ENCODE measurements at regions not wholly inside any gene's neighbourhood (a gene's known extent, or its start where the extent isn't known, plus 50 kb on each side); places are given as distances from the start of the nearest gene placed in this dataset.

DNA sequence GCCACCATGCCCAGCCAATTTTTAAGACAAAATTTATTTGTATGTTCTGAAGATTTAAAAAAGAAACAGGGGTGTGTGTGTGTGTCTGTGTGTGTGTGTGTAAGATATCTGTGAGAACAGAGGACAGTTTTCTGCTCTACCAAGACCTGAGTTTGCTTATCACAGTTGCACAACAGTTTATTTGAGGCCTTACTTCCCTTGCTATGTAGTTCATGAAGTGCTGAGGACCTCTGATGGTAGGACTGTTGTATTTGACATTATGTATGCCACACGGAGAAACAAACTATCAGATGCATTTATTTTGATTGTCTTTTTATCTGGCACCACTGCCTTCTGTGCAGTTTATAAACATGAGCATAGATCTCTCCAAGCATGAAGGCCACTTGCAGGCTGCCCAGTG, 355.2 kb downstream of the PBX1 start:
- H3K9me3 ChIP-seq (replicated peaks; ENCODE audit: control insufficient read depth, insufficient read depth, low read depth, low read length) = no peaks in the 10 kb centered on the region
- POLR2A ChIA-PET = no interaction called here
- CTCF ChIA-PET (ENCODE audit: low intra/inter-chr PET ratio) = no interaction called here
- DNase-seq (ENCODE audit: extremely low read depth in 1 of 4, low spot score in 3 of 4) = no peak
- H3K9ac ChIP-seq (ENCODE audit: insufficient read depth in 1 of 2, low read depth in 2 of 2, low read length in 2 of 2) = no peak overlapping the region
- no peaks in the 10 kb centered on the region for H3K4me1 ChIP-seq (replicated peaks in 1 of 2; ENCODE audit: control insufficient read depth in 2 of 2, insufficient read depth in 2 of 2, low read length in 2 of 2)
- FAIRE-seq = no peak
- H3K27me3 ChIP-seq (ENCODE audit: control insufficient read depth in 2 of 2, insufficient read depth in 2 of 2, low read length in 2 of 2) = 0 out of 5 replicates have a peak, but pooled peaks cover 0 to 4% of the 10 kb centered on the region in 2 experiments
- no peak overlapping the region for H3K4me2 ChIP-seq (ENCODE audit: insufficient read depth, low read length)
- WGBS (ENCODE audit: insufficient coverage, low coverage, missing lambda C conversion rate) = 5% methylated on average over 1 of the region's 1 CpG
- TF ChIP-seq RAD21 (CRISPR knock-in tag; conservative IDR thresholded peaks at IDR 0.05 in 1 of 2, IDR thresholded peaks at IDR 0.05 in 1 of 2) (peak in 1 of 2 experiments; percentile 32; a peak in 2 of 4 replicates), HMG20A (CRISPR knock-in tag; conservative IDR thresholded peaks at IDR 0.05) (no peak), CEBPB (tag; IDR thresholded peaks at IDR 0.05) (peak; percentile 62), STAT5B (CRISPR knock-in tag; IDR thresholded peaks at IDR 0.05) (no peak)
- no peaks in the 10 kb centered on the region for H3K36me3 ChIP-seq (ENCODE audit: control insufficient read depth, insufficient read depth, low read length)
- H3K79me2 ChIP-seq (ENCODE audit: control insufficient read depth, insufficient read depth, low read length) = no peaks in the 10 kb centered on the region
- no peak overlapping the region for H2AFZ ChIP-seq (ENCODE audit: low read depth, low read length)
- no peak overlapping the region for H3K27ac ChIP-seq (ENCODE audit: extremely low read depth, low read depth, low read length)
- in situ Hi-C loops (cut with MboI) (no loop called here), intact Hi-C loops (cut with micrococcal nuclease) (no loop called here)
- no peak for ATAC-seq
- no peak overlapping the region for H3K4me3 ChIP-seq
- H4K20me1 ChIP-seq (replicated peaks; ENCODE audit: control insufficient read depth, insufficient read depth, low read length) = no peaks in the 10 kb centered on the region
- no TSS peak for BruUV-seq (replicated peaks)
- no peaks in the 10 kb centered on the region for H3K9me1 ChIP-seq (ENCODE audit: control insufficient read depth, insufficient read depth, low read length)

DNA sequence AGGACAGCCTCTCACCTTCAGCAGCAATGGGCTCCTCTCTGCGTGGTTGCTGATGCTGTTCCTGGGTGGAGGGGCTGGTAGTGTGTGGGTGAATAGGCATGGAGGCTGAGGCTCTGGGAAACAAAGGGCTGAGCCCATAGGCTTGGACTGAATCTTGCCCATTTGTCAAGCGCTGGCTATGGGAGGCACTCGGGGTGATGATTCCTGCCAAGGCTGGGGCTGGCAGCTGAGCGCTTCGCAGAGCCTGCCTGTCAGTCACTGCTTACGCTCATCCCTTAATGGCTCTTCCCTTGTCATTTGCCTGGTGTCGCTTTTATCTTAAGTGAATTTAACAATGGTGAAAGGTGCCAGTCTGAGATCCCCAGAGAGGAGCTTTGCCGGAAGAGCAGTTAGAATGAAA, 353.3 kb downstream of the PBX1 start:
- Histone ChIP-seq H3K4me3 (no peak overlapping the region), H4K20me1 (replicated peaks; ENCODE audit: control insufficient read depth, insufficient read depth, low read length) (no peaks in the 10 kb centered on the region), H3K9ac (ENCODE audit: insufficient read depth in 1 of 2, low read depth in 2 of 2, low read length in 2 of 2) (no peak overlapping the region), H3K4me1 (replicated peaks in 1 of 2; ENCODE audit: control insufficient read depth in 2 of 2, insufficient read depth in 2 of 2, low read length in 2 of 2) (no peaks in the 10 kb centered on the region), H3K9me1 (ENCODE audit: control insufficient read depth, insufficient read depth, low read length) (no peaks in the 10 kb centered on the region), H3K27ac (ENCODE audit: extremely low read depth, low read depth, low read length) (no peak overlapping the region), H2AFZ (ENCODE audit: low read depth, low read length) (no peak overlapping the region), H3K79me2 (ENCODE audit: control insufficient read depth, insufficient read depth, low read length) (no peaks in the 10 kb centered on the region), H3K36me3 (ENCODE audit: control insufficient read depth, insufficient read depth, low read length) (no peaks in the 10 kb centered on the region), H3K4me2 (ENCODE audit: insufficient read depth, low read length) (no peak overlapping the region), H3K27me3 (ENCODE audit: control insufficient read depth in 2 of 2, insufficient read depth in 2 of 2, low read length in 2 of 2) (0 out of 5 replicates have a peak, but pooled peaks cover 0 to 4% of the 10 kb centered on the region in 2 experiments), H3K9me3 (replicated peaks; ENCODE audit: control insufficient read depth, insufficient read depth, low read depth, low read length) (no peaks in the 10 kb centered on the region)
- DNase-seq (ENCODE audit: extremely low read depth in 1 of 4, low spot score in 3 of 4) = no peak
- ChIA-PET CTCF (ENCODE audit: low intra/inter-chr PET ratio) (no interaction called here), POLR2A (interaction anchor here (0.7 kb wide), 1 partner anchor 9 kb away, joined by 4 read pairs; no protein-coding TSS in a partner anchor)
- in situ Hi-C loops (cut with MboI) (no loop called here), intact Hi-C loops (cut with micrococcal nuclease) (no loop called here)
- no TSS peak for BruUV-seq (replicated peaks)
- no peak for FAIRE-seq
- WGBS (ENCODE audit: insufficient coverage, low coverage, missing lambda C conversion rate) = 2% methylated on average over 8 of the region's 8 CpGs
- TF ChIP-seq, protein P1, sequence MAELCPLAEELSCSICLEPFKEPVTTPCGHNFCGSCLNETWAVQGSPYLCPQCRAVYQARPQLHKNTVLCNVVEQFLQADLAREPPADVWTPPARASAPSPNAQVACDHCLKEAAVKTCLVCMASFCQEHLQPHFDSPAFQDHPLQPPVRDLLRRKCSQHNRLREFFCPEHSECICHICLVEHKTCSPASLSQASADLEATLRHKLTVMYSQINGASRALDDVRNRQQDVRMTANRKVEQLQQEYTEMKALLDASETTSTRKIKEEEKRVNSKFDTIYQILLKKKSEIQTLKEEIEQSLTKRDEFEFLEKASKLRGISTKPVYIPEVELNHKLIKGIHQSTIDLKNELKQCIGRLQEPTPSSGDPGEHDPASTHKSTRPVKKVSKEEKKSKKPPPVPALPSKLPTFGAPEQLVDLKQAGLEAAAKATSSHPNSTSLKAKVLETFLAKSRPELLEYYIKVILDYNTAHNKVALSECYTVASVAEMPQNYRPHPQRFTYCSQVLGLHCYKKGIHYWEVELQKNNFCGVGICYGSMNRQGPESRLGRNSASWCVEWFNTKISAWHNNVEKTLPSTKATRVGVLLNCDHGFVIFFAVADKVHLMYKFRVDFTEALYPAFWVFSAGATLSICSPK (IDR thresholded peaks at IDR 0.05; ENCODE audit: borderline replicate concordance) = no peak
- TF ChIP-seq ZNF384 (IDR thresholded peaks at IDR 0.05; ENCODE audit: low read depth, low read length) (no peak), U2AF1 (optimal IDR thresholded peaks at IDR 0.05; ENCODE audit: low read depth, low read length) (no peak), DMBX1 (CRISPR knock-in tag; IDR thresholded peaks at IDR 0.05; ENCODE audit: borderline replicate concordance) (no peak), ZFP30 (CRISPR knock-in tag; IDR thresholded peaks at IDR 0.05; ENCODE audit: borderline replicate concordance) (no peak), KAT2B (IDR thresholded peaks at IDR 0.05; ENCODE audit: low read depth, low read length) (no peak)
- no peak for ATAC-seq
